GM23338 (cell line): ENCODE measurements at regions not wholly inside any gene's neighbourhood (a gene's known extent, or its start where the extent isn't known, plus 50 kb on each side); places are given as distances from the start of the nearest gene placed in this dataset.
A peak's percentile ranks its signal among the peaks of the same experiment; 100 is the strongest.

ENCODE experiments used
- ATAC-seq: fragments of 200-7000 bp; cut with Tn5 transposase; 3 replicates; pipeline ENCODE4 v1.9.1; 2020
- DNase-seq: peaks from one replicate; pipeline ENCODE4 v3.0.0-alpha.2; 2015; ENCODE audit warnings: low spot score
- H2AFZ ChIP-seq: fragments of 200-600 bp; sonication (generic); 2 replicates; pipeline ENCODE4 v1.8.0; 2016; ENCODE audit warnings: antibody characterized with exemption, mild to moderate bottlenecking, moderate library complexity
- H3F3A ChIP-seq: fragments of 200-600 bp; sonication (generic); replicated peaks from 2 replicates; pipeline ENCODE4 v1.8.0; 2017; ENCODE audit warnings: antibody characterized with exemption, mixed run types, low read depth
- H3K27ac ChIP-seq: fragments of 200-600 bp; sonication (generic); 2 replicates; pipeline ENCODE4 v1.6.1; 2016; ENCODE audit warnings: low read depth
- H3K27me3 ChIP-seq: fragments of 200-600 bp; sonication (generic); 2 replicates; pipeline ENCODE4 v1.8.0; 2016; ENCODE audit warnings: mild to moderate bottlenecking, mixed run types, moderate library complexity; ENCODE audit not compliant: insufficient read depth
- H3K36me3 ChIP-seq: fragments of 200-600 bp; sonication (generic); 2 replicates; pipeline ENCODE4 v1.8.0; 2016; ENCODE audit warnings: mild to moderate bottlenecking; ENCODE audit not compliant: insufficient read depth
- H3K4me1 ChIP-seq: fragments of 200-600 bp; sonication (generic); 2 replicates; pipeline ENCODE4 v1.8.0; 2016; ENCODE audit warnings: mild to moderate bottlenecking, moderate library complexity; ENCODE audit not compliant: insufficient read depth
- H3K4me2 ChIP-seq: fragments of 200-600 bp; sonication (generic); 2 replicates; pipeline ENCODE4 v1.7.1; 2017; ENCODE audit warnings: mixed run types
- H3K4me3 ChIP-seq: fragments of 200-600 bp; sonication (generic); 2 replicates; pipeline ENCODE4 v1.6.1; 2016; ENCODE audit warnings: mixed run types
- H3K79me2 ChIP-seq: fragments of 200-600 bp; sonication (generic); replicated peaks from 2 replicates; pipeline ENCODE4 v1.8.0; 2017; ENCODE audit warnings: mild to moderate bottlenecking; ENCODE audit not compliant: insufficient read depth
- H3K9me2 ChIP-seq: fragments of 200-600 bp; sonication (generic); 2 replicates; pipeline ENCODE4 v1.8.0; 2017; ENCODE audit not compliant: insufficient read depth
- H4K20me1 ChIP-seq: fragments of 200-600 bp; sonication (generic); replicated peaks from 2 replicates; pipeline ENCODE4 v1.8.0; 2017; ENCODE audit warnings: mild to moderate bottlenecking; ENCODE audit not compliant: insufficient read depth
- H3K27ac Mint-ChIP-seq: 2 replicates; pipeline ENCODE4 v1.8.0; 2020; ENCODE audit warnings: inconsistent platforms, mild to moderate bottlenecking, moderate library complexity, mixed read lengths
- H3K27me3 Mint-ChIP-seq: 3 replicates; pipeline ENCODE4 v1.8.0; 2022; ENCODE audit warnings: low read depth, mild to moderate bottlenecking, moderate library complexity, mixed read lengths, inconsistent platforms; ENCODE audit not compliant: insufficient read depth, poor library complexity
- H3K36me3 Mint-ChIP-seq: 3 replicates; pipeline ENCODE4 v1.8.0; 2021; ENCODE audit warnings: low read depth, mild to moderate bottlenecking, inconsistent platforms, moderate library complexity, mixed read lengths
- H3K4me1 Mint-ChIP-seq: 3 replicates; pipeline ENCODE4 v1.8.0; 2020; ENCODE audit warnings: mild to moderate bottlenecking, inconsistent platforms, mixed read lengths
- H3K4me3 Mint-ChIP-seq: 3 replicates; pipeline ENCODE4 v1.8.0; 2021; ENCODE audit warnings: moderate library complexity, mild to moderate bottlenecking, inconsistent platforms, mixed read lengths
- H3K9me3 Mint-ChIP-seq: 3 replicates; pipeline ENCODE4 v1.8.0; 2020; ENCODE audit warnings: moderate library complexity, mild to moderate bottlenecking, inconsistent platforms, mixed read lengths
- CREB1 ChIP-seq: fragments of 250-450 bp; sonication (Bioruptor Pico); IDR thresholded peaks from 2 replicates; pipeline ENCODE4 v1.5.0; 2020; ENCODE audit warnings: low read depth, mild to moderate bottlenecking, moderate library complexity
- CTCF ChIP-seq, 2 experiments: fragments of 200-600 bp in 1 of 2; sonication (generic) in 1 of 2; conservative IDR thresholded peaks; 2 replicates each; pipeline versions ENCODE4 v1.5.1 to v1.6.1; 2016 to 2017; ENCODE audit warnings: antibody characterized with exemption in 2 of 2, low read depth in 2 of 2, mild to moderate bottlenecking in 2 of 2, moderate library complexity in 1 of 2
- EZH2 ChIP-seq: fragments of 200-600 bp; sonication (generic); IDR thresholded peaks from one replicate; pipeline ENCODE4 v1.8.0; 2017; ENCODE audit warnings: antibody characterized with exemption, mild to moderate bottlenecking, low read depth; ENCODE audit not compliant: unreplicated experiment
- EZH2phosphoT487 ChIP-seq: fragments of 200-600 bp; sonication (generic); IDR thresholded peaks from one replicate; pipeline ENCODE4 v1.8.1; 2018; ENCODE audit warnings: antibody characterized with exemption; ENCODE audit not compliant: unreplicated experiment
- JUNB ChIP-seq: IDR thresholded peaks from one replicate; pipeline ENCODE4 v1.6.1; 2016; ENCODE audit warnings: antibody characterized with exemption; ENCODE audit not compliant: unreplicated experiment
- NANOG ChIP-seq: IDR thresholded peaks from 2 replicates; pipeline ENCODE4 v1.6.1; 2016; ENCODE audit warnings: antibody characterized with exemption, borderline replicate concordance
- POLR2AphosphoS5 ChIP-seq: IDR thresholded peaks from 2 replicates; pipeline ENCODE4 v1.6.1; 2016; ENCODE audit warnings: antibody characterized with exemption, low read depth
- STAT1 ChIP-seq: IDR thresholded peaks from one replicate; pipeline ENCODE4 v1.6.1; 2016; ENCODE audit warnings: antibody characterized with exemption; ENCODE audit not compliant: unreplicated experiment
- ZNF114 ChIP-seq: fragments of 250-450 bp; sonication (Bioruptor Pico); IDR thresholded peaks from 2 replicates; pipeline ENCODE4 v1.5.0; 2020; ENCODE audit warnings: mild to moderate bottlenecking, moderate library complexity
- ZNF462 ChIP-seq: fragments of 250-450 bp; sonication (Bioruptor Pico); IDR thresholded peaks from 2 replicates; pipeline ENCODE4 v1.5.0; 2020; ENCODE audit warnings: mild to moderate bottlenecking, moderate library complexity

GRCh38 chr1:95364546-95364945, 130.5 kb downstream of the RWDD3 start:
- Histone ChIP-seq H3K36me3 (no peaks in the 10 kb centered on the region), H3F3A (no peaks in the 10 kb centered on the region), H3K79me2 (no peaks in the 10 kb centered on the region), H3K27me3 (no peaks in the 10 kb centered on the region), H3K9me2 (peaks cover 7% of the 10 kb centered on the region; the same call in 1 of the 2 replicates), H3K4me1 (peaks cover 9% of the 10 kb centered on the region; the same call in 1 of the 2 replicates), H3K4me3 (no peak overlapping the region), H2AFZ (peak overlapping the region; percentile 70), H4K20me1 (no peaks in the 10 kb centered on the region), H3K4me2 (no peak overlapping the region), H3K27ac (no peak overlapping the region)
- H3K4me3 Mint-ChIP-seq = no peak overlapping the region
- H3K4me1 Mint-ChIP-seq = peaks cover 17% of the 10 kb centered on the region
- ATAC-seq (peak; percentile 78), DNase-seq (peak; percentile 25)
- no peak overlapping the region for H3K27ac Mint-ChIP-seq
- no peak for TF ChIP-seq ZNF114
- no peak for TF ChIP-seq EZH2
- no peak for TF ChIP-seq POLR2AphosphoS5
- H3K27me3 Mint-ChIP-seq = no peaks in the 10 kb centered on the region
- no peaks in the 10 kb centered on the region for H3K36me3 Mint-ChIP-seq
- H3K9me3 Mint-ChIP-seq = no peaks in the 10 kb centered on the region

GRCh38 chr1:95366498-95366897, 132.5 kb downstream of the RWDD3 start:
- Mint-ChIP-seq H3K4me1 (peaks cover 17% of the 10 kb centered on the region), H3K9me3 (no peaks in the 10 kb centered on the region), H3K4me3 (no peak overlapping the region), H3K27me3 (no peaks in the 10 kb centered on the region), H3K27ac (no peak overlapping the region), H3K36me3 (no peaks in the 10 kb centered on the region)
- Histone ChIP-seq H3K9me2 (peaks cover 7% of the 10 kb centered on the region; the same call in 1 of the 2 replicates), H3K79me2 (no peaks in the 10 kb centered on the region), H4K20me1 (no peaks in the 10 kb centered on the region), H3K4me2 (no peak overlapping the region), H3K27me3 (no peaks in the 10 kb centered on the region), H3K4me3 (no peak overlapping the region), H2AFZ (no peak overlapping the region), H3F3A (no peaks in the 10 kb centered on the region), H3K36me3 (no peaks in the 10 kb centered on the region), H3K27ac (no peak overlapping the region), H3K4me1 (peaks cover 9% of the 10 kb centered on the region; the same call in 1 of the 2 replicates)
- ATAC-seq (no peak), DNase-seq (no peak)
- TF ChIP-seq CTCF (conservative IDR thresholded peaks at IDR 0.05; ENCODE audit: low read depth in 2 of 2) (0 out of 4 replicates have a peak, but pooled peaks have one; percentile 5 to 17), EZH2phosphoT487 (no peak)

GRCh38 chr1:95368178-95368577, 134.2 kb downstream of the RWDD3 start:
- Mint-ChIP-seq H3K27me3 (no peaks in the 10 kb centered on the region), H3K4me1 (peaks cover 5% of the 10 kb centered on the region)
- no peaks in the 10 kb centered on the region for H3K27me3 ChIP-seq
- TF ChIP-seq EZH2 (no peak), STAT1 (no peak), NANOG (no peak), ZNF462 (CRISPR knock-in tag) (no peak), CREB1 (no peak), JUNB (no peak)

More at GRCh38 chr1:95368178-95368577, 134.2 kb downstream of the RWDD3 start:
- no peaks in the 10 kb centered on the region for H3K79me2 ChIP-seq
- ATAC-seq (no peak), DNase-seq (no peak)
- H3K4me3 ChIP-seq = no peak overlapping the region
- H3K27ac ChIP-seq = no peak overlapping the region
- peak overlapping the region; percentile 92 for H2AFZ ChIP-seq
- no peaks in the 10 kb centered on the region for H3K36me3 Mint-ChIP-seq
- no peak overlapping the region for H3K4me2 ChIP-seq
- H3K9me3 Mint-ChIP-seq = no peaks in the 10 kb centered on the region
- no peak overlapping the region for H3K4me3 Mint-ChIP-seq
- H3K27ac Mint-ChIP-seq = no peak overlapping the region
- H3K4me1 ChIP-seq = no peaks in the 10 kb centered on the region; the same call in 1 of the 2 replicates
- no peaks in the 10 kb centered on the region for H3F3A ChIP-seq
- no peaks in the 10 kb centered on the region for H4K20me1 ChIP-seq
- H3K9me2 ChIP-seq = peaks cover 7% of the 10 kb centered on the region; the same call in 1 of the 2 replicates
- no peaks in the 10 kb centered on the region for H3K36me3 ChIP-seq
